Rectal smooth muscle tissue (tissue), 1 donor: ENCODE measurements at regions not wholly inside any gene's neighbourhood (a gene's known extent, or its start where the extent isn't known, plus 50 kb on each side); places are given as distances from the start of the nearest gene placed in this dataset.
"Not testable (repeated sequence)": the region's sequence is repeated elsewhere in the genome, so short reads cannot be mapped to it uniquely, and the experiment has no call there.

ENCODE experiments used
- H3K27ac ChIP-seq: one replicate; pipeline ENCODE4 v1.7.0; 2013; ENCODE audit warnings: low read depth, low read length, inconsistent platforms
- H3K27me3 ChIP-seq: one replicate; pipeline ENCODE4 v1.7.0; 2013; ENCODE audit warnings: low read length; ENCODE audit not compliant: control insufficient read depth, insufficient read depth
- H3K36me3 ChIP-seq: one replicate; pipeline ENCODE4 v1.7.0; 2013; ENCODE audit warnings: low read length; ENCODE audit not compliant: control insufficient read depth, insufficient read depth
- H3K4me1 ChIP-seq: one replicate; pipeline ENCODE4 v1.7.0; 2013; ENCODE audit warnings: low read length; ENCODE audit not compliant: control insufficient read depth, insufficient read depth
- H3K4me3 ChIP-seq: one replicate; pipeline ENCODE4 v1.7.0; 2013; ENCODE audit warnings: low read length
- H3K9ac ChIP-seq: one replicate; pipeline ENCODE4 v1.7.0; 2013; ENCODE audit warnings: low read length

DNA sequence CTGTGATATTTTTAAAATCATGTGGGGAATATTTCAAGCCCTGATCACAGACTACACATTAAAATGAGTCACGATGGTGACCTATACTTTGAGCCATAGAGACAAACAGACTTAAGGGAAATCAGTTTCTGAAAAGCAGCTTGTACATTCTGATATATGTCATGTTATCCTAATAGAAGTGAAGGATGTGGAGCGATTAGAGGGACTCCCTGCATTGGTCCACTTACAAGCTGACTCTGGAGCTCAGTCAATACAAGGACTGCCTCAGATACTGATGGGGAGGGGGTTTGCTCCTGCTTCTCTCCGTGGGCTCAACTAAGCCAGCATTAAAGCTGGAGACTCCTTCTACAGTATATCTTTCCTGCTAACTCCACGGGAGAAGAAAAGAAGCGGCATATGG, 173.5 kb downstream of the ALG10B start:
- H3K36me3 ChIP-seq = no peaks in the 10 kb centered on the region

DNA sequence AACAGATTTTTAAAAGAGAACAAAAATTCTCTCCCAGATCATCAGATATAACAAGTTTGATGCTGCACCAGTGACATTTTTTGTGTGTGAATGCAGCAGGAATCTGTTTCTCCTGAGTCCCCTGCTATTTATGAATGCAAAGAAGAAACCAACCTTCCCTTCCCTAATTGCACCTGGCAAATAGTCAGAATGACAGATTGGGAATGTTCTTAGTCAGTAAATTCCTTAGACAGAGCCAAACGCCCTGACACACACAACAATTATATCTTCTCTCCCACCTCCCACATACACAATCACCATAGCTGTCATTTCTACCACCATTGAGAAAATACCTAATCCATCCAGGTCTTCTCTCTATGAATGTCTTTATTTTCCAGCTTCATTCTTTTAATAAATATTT, 174.4 kb downstream of the ALG10B start:
- no peak overlapping the region for H3K9ac ChIP-seq
- no peaks in the 10 kb centered on the region for H3K4me1 ChIP-seq
- no peaks in the 10 kb centered on the region for H3K27me3 ChIP-seq
- no peak overlapping the region for H3K4me3 ChIP-seq
- no peak overlapping the region for H3K27ac ChIP-seq
- no peaks in the 10 kb centered on the region for H3K36me3 ChIP-seq

More for the DNA sequence above, 173.5 kb downstream of the ALG10B start:
- Histone ChIP-seq H3K9ac (no peak overlapping the region), H3K4me3 (no peak overlapping the region), H3K27ac (no peak overlapping the region), H3K27me3 (no peaks in the 10 kb centered on the region), H3K4me1 (no peaks in the 10 kb centered on the region)

DNA sequence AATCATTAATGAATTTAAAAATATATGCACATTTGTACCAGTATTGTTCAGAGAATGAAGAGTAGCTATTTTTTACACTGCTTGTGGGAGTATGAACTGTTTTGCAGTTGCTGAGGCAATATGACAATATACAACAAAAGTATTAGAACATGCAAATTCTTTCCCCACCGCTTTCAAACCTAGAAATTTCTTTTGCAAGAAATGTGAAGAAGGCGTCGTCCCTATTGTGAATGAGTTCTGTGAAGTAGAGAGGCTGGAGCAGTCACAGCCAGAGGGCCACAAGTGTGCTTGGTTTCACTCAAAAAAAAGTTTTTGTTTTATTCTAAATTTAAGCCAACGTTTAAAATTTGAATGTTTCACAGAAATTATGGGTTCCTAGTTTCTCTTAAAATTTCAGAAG, 184.9 kb downstream of the ALG10B start:
- no peak overlapping the region for H3K4me3 ChIP-seq
- no peak overlapping the region for H3K27ac ChIP-seq
- no peak overlapping the region for H3K9ac ChIP-seq
- no peaks in the 10 kb centered on the region for H3K27me3 ChIP-seq
- H3K4me1 ChIP-seq = no peaks in the 10 kb centered on the region
- no peaks in the 10 kb centered on the region for H3K36me3 ChIP-seq

DNA sequence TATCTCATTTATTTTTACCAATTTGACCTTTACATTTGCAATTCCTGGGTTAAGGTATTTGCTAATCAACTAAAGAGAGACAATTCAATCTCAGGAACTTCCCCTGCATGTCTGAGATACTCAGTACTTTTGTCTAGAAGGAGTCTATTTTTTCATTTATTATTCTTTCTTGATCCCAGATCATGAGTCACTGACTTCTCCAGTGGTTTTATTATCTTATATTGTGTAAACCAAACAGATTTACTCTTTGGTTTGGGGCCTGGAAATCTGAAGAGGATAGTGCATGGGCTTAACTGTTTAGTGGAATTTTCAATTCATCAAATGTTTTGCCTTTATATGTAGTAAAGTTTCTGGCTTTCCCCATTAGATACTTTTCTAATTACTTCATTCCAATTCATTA, 185.4 kb downstream of the ALG10B start:
- no peak overlapping the region for H3K4me3 ChIP-seq
- no peaks in the 10 kb centered on the region for H3K27me3 ChIP-seq
- H3K4me1 ChIP-seq = no peaks in the 10 kb centered on the region
- no peak overlapping the region for H3K27ac ChIP-seq
- no peaks in the 10 kb centered on the region for H3K36me3 ChIP-seq
- no peak overlapping the region for H3K9ac ChIP-seq

DNA sequence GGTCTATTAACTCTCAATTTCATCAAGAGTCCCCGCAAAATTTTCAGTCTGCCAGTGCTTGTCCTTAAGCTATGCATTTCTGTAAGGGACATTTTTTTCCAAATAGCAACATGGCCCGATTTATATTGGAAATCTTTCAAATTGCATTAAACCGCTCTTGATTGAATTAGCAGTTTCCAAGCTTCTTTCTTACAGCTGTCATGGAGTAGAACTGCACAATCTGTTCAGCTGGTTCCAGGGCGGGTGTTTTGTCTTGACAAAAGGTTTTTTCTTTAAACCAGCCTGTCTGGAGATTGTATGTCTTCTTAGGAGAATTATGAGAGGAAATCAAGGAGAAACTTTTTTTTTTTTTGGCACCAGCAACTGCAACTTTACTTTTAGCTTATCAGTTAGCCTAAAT, 185.8 kb downstream of the ALG10B start:
- no peaks in the 10 kb centered on the region for H3K4me1 ChIP-seq
- H3K9ac ChIP-seq = no peak overlapping the region
- H3K27me3 ChIP-seq = no peaks in the 10 kb centered on the region
- H3K27ac ChIP-seq = no peak overlapping the region
- H3K36me3 ChIP-seq = no peaks in the 10 kb centered on the region
- no peak overlapping the region for H3K4me3 ChIP-seq

DNA sequence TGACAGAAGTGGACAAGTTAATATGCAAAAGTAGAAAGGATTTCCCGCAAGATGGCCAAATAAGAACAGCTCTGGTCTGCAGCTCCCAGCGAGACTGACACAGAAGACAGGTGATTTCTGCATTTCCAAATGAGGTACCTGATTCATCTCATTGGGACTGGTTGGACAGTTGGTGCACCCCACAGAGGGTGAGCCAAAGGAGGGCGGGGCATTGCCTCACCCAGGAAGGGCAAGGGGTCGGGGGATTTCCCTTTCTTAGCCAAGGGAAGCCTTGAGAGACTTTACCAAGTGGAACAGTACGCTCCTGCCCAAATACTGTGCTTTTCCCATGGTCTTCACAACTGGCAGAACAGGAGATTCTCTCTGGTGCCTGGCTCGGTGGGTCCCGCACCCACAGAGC, 191.3 kb downstream of the ALG10B start:
- no peak overlapping the region for H3K27ac ChIP-seq
- no peaks in the 10 kb centered on the region for H3K4me1 ChIP-seq
- no peaks in the 10 kb centered on the region for H3K27me3 ChIP-seq
- H3K4me3 ChIP-seq = no peak overlapping the region
- H3K9ac ChIP-seq = no peak overlapping the region
- no peaks in the 10 kb centered on the region for H3K36me3 ChIP-seq

DNA sequence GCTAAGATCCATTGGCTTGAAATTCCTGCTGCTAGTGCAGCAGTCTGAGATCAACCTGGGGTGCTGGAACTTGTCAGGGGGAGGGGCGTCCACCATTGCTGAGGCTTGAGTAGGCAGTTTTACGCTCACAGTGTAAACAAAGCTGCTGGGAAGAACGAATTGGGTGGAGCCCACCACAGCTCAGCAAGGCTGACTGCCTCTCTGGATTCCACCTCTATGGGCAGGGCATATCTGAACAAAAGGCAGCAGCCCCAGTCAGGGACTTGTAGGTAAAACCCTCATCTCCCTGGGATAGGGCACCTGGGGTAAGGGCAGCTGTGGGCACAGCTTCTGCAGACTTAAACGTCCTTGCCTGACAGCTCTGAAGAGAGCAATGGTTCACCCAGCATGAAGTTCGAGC, 191.7 kb downstream of the ALG10B start:
- H3K27ac ChIP-seq = no peak overlapping the region
- no peaks in the 10 kb centered on the region for H3K27me3 ChIP-seq
- no peaks in the 10 kb centered on the region for H3K4me1 ChIP-seq
- no peak overlapping the region for H3K9ac ChIP-seq
- H3K36me3 ChIP-seq = no peaks in the 10 kb centered on the region
- H3K4me3 ChIP-seq = no peak overlapping the region

DNA sequence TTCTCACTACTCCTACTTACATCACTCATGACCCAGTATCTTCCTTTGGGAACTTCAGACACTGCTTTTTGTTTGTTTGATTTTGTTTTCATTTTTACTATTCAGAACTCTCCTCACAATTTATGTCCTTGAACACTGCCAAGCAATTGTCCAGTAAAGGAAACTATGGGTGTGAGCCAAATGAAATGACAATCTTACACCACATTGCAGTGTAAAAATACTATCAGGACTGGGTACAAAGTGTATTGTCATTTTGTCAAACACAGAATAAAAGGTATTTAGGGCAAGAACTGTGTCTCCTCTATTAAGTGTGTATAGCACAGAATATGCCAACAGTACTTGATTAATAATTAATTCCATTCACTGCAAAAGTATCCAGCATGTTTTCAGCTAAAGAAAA, 199.3 kb downstream of the ALG10B start:
- H3K36me3 ChIP-seq = no peaks in the 10 kb centered on the region
- H3K4me1 ChIP-seq = no peaks in the 10 kb centered on the region
- no peak overlapping the region for H3K27ac ChIP-seq
- no peaks in the 10 kb centered on the region for H3K27me3 ChIP-seq
- no peak overlapping the region for H3K4me3 ChIP-seq
- H3K9ac ChIP-seq = no peak overlapping the region

DNA sequence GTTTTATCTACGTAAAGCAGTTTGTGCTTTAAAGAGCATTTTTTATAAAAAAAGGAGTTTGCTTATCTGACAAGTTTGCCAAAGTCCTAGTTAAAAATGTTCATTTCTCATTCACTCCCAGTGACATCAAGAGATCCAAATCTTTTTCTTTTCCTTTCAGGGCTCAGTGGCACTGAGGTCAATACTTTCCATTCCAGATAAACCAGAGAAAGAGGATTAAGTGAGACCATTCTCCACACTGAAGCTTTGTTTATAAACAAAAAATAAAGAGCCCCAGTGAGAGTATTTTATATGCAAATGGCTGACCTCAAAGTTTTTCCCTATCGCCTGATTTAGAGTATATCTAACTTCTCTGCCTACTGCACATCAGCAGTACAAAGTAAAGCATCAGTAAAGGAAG, 199.8 kb downstream of the ALG10B start:
- no peaks in the 10 kb centered on the region for H3K4me1 ChIP-seq
- no peaks in the 10 kb centered on the region for H3K27me3 ChIP-seq
- H3K9ac ChIP-seq = no peak overlapping the region
- no peak overlapping the region for H3K27ac ChIP-seq
- no peaks in the 10 kb centered on the region for H3K36me3 ChIP-seq
- H3K4me3 ChIP-seq = no peak overlapping the region

DNA sequence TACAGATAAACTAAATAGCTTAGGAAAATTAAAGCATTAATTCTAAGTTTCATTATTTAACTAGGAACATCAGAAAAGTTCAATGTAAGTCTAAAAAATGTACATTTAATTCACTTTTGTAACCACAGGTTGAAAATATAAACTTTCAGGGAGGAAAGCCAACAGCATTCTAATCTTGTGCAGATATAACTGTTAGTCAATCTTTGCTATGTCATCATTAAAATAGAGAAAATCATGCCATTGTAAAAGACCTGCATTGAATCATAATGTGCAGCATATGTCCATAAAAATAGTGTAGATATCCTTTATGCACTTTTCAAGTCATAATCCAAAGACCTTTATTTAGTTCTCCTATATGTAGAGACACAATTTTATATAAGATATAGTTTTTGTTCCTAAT, 207.3 kb downstream of the ALG10B start:
- Histone ChIP-seq H3K36me3 (no peaks in the 10 kb centered on the region), H3K9ac (no peak overlapping the region), H3K27ac (no peak overlapping the region), H3K27me3 (no peaks in the 10 kb centered on the region), H3K4me3 (no peak overlapping the region), H3K4me1 (no peaks in the 10 kb centered on the region)

DNA sequence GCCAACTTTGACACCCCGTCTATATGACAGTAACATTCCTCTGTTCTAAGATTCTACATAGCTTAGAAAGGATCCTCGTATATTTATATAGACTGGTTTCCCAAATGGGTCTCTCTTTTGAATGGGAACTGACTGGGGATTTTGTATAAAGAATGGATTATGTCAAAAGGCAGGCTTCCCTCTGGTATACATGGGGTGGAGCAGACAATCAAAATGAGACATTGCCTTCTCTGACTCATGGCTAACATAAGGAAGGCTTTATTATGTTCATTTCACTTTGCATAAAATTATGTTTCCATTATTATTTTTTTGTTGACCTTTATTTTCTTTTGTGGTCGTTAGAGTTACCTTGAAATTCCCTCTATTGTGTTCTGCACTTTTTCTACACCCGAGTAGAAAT, 211.1 kb downstream of the ALG10B start:
- H3K27ac ChIP-seq = no peak overlapping the region
- no peak overlapping the region for H3K4me3 ChIP-seq
- H3K4me1 ChIP-seq = no peaks in the 10 kb centered on the region
- no peaks in the 10 kb centered on the region for H3K27me3 ChIP-seq
- no peak overlapping the region for H3K9ac ChIP-seq
- no peaks in the 10 kb centered on the region for H3K36me3 ChIP-seq

DNA sequence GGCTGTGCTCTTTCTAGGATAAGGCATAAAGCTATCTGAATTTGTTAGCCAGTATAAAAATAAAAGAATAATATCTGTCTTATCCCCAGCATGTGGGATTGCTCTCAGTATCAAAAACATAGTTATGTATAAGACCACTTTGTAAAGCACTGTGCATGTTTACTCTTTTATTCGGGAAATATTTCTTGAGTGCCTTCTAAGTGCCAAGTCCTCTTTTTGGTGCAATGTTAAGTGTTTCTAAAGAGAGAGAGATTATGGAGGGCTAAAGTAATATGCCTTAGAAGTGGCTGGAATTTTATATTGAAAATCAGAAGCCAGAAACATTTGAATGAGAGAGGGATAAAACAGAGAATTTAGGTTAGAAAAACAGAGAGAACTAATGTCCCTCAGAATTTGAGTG, 212.0 kb downstream of the ALG10B start:
- Histone ChIP-seq H3K27me3 (no peaks in the 10 kb centered on the region), H3K4me1 (no peaks in the 10 kb centered on the region), H3K27ac (no peak overlapping the region), H3K36me3 (no peaks in the 10 kb centered on the region), H3K9ac (no peak overlapping the region), H3K4me3 (no peak overlapping the region)

DNA sequence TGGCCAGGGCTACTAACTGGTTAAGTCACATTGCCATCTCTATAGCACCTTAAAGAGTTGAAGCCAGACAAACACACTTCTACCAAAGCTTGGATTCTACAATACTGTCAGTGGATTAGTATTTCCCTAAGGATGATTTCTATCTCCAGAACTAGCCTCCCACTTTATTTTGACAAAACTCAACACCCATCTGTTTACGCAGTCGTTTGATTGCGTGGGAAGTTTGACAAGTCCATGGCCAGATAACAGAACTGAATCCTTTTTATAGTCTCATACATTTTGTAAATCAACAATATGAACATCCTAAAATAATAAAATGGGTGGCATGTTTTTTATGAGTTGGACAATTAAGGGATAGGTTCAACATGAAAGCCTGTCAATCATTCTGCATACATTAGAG, 212.7 kb downstream of the ALG10B start:
- H3K9ac ChIP-seq, H3K27ac ChIP-seq, H3K36me3 ChIP-seq, H3K4me3 ChIP-seq, H3K4me1 ChIP-seq, H3K27me3 ChIP-seq: not testable (repeated sequence)

DNA sequence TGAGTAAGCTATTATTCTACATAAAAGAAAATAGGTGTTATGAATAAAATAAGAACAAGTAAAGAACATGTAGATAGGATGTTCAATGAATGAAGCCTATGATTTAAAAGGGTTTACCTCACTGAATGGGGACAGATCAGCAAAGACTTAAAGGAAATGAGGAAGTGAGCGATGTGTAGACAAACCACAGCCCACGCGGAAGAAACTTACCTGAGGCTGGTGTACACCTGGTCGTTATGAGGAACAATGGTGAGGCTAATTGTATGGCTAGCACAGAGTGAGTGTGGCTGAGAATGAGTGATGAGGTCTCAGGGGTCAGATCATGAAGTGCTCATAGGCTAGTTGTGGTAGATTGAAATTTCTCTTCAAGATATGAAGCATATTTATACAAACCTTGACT, 221.7 kb downstream of the ALG10B start:
- H3K27ac ChIP-seq = no peak overlapping the region
- no peak overlapping the region for H3K4me3 ChIP-seq
- no peaks in the 10 kb centered on the region for H3K36me3 ChIP-seq
- no peak overlapping the region for H3K9ac ChIP-seq
- H3K27me3 ChIP-seq = no peaks in the 10 kb centered on the region
- H3K4me1 ChIP-seq = no peaks in the 10 kb centered on the region
